ENCODE measurements at regions not wholly inside any gene's neighbourhood (a gene's known extent, or its start where the extent isn't known, plus 50 kb on each side); places are given as distances from the start of the nearest gene placed in this dataset.
"Not testable (repeated sequence)": the region's sequence is repeated elsewhere in the genome, so short reads cannot be mapped to it uniquely, and the experiment has no call there.

GRCh38 chr11:87970762-87971161, 204.5 kb downstream of the RAB38 start:
- DNase-seq (ENCODE audit: low spot score) = no peak

GRCh38 chr11:87967459-87967858, 207.8 kb downstream of the RAB38 start:
- no peak for DNase-seq (ENCODE audit: low spot score)

DNA sequence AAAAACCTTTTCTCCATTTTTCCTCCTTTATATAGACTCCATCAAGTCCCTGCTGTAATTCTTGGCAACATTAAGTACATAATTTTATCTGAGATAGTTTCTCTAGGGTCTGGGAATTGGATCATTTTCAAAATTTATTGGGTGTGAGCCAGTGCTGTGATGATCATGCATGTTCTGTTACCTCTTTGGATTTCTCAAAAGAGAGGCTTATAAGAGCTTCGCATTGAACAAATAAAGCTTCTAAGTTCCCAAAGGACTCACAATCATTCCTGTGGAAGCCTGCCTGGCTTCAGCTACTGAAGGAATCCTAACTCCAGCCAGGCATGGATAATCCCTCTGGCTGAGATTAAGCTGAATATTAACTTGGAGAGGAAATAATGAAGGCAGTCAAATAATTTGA, 208.5 kb downstream of the RAB38 start:
- DNase-seq (ENCODE audit: low spot score) = no peak

GRCh38 chr11:87966216-87966615, 209.0 kb downstream of the RAB38 start:
- DNase-seq (ENCODE audit: low spot score) = no peak

GRCh38 chr11:87961606-87962005, 213.6 kb downstream of the RAB38 start:
- DNase-seq (ENCODE audit: low spot score) = no peak

- DNase-seq (ENCODE audit: low spot score) = no peak
Observed at GRCh38 chr11:87957961-87958360, 217.3 kb downstream of the RAB38 start.

GRCh38 chr11:87954476-87954875, 220.8 kb downstream of the RAB38 start:
- no peak for DNase-seq (ENCODE audit: low spot score)

GRCh38 chr11:87942786-87943185, 232.5 kb downstream of the RAB38 start:
- DNase-seq (ENCODE audit: low spot score) = no peak

- no peak for DNase-seq (ENCODE audit: low spot score)
Observed at GRCh38 chr11:87934182-87934581, 241.1 kb downstream of the RAB38 start.

DNA sequence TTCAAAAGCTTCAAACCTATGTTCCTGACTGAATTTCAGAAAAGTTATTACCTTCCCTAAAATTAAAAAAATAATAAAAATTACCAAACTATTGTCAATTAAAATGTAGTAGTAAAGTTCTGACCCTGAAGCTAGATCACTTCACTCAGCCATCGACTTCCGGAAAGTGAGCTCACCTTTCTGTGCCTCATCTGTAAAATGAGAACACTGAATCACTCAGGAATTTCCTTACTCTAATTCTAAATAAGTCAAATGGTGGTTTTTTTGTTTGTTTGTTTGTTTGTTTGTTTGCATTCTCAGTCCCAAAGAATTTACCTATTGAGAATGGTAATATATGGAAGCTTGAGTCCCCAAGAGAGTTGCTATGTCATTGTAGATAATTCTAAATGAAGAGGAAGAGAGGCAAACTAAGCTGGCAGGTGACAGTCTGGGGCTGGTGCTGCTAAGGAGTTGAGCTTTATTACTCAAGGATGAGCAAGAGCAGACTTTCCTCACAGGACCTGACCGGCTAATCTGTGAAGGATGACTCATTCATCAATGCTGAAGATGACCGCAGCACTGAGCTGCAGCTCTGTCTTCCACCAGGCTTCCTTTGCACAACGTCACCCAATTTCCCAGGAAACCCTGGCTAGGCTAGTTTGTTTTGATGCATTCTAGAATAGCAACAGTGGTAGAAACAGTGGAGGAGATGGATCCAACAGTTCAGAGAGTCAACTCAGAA, 248.8 kb downstream of the RAB38 start:
- DNase-seq (ENCODE audit: low spot score) = no peak

DNA sequence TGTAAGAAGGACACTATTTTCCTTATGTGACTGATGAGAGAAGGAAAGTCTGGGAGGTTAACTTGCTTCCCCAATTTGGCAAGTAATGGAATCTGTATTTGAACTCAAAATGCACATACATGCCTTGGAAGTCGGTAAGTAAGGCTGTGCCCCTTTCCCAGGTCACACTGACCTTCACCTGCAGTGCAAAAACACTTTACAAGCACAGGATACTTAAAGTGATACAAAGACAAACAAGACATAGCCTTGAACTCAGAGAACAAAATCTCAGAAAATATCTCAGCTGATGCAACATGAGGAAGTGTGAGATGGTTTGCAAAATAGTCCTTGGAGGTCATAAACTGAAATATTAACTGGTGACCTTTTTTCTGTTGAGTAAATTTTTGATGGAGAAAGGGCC, 251.1 kb downstream of the RAB38 start:
- no peak for DNase-seq (ENCODE audit: low spot score)

DNA sequence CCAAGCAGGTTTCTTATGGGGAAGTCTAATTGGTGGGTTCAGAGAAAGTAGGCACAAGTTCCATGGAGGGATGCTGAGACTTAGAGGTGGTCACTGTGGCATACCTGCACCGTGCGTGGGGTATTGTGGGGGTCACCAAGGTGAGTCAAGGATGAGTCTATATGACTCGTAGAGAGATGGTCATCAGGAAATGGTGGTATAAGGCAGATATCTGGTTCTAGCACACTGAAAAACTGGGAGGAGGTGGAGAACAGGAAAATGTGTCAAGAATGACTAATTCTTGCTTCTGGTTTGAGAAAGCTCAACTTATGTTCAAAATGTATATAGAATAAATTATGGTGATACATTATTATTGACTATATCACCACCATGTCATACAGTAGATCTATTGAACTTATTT, 258.1 kb downstream of the RAB38 start:
- no peak for DNase-seq (ENCODE audit: low spot score)

- DNase-seq (ENCODE audit: low spot score) = no peak
Observed at GRCh38 chr11:87909178-87909577, 266.1 kb downstream of the RAB38 start.

DNA sequence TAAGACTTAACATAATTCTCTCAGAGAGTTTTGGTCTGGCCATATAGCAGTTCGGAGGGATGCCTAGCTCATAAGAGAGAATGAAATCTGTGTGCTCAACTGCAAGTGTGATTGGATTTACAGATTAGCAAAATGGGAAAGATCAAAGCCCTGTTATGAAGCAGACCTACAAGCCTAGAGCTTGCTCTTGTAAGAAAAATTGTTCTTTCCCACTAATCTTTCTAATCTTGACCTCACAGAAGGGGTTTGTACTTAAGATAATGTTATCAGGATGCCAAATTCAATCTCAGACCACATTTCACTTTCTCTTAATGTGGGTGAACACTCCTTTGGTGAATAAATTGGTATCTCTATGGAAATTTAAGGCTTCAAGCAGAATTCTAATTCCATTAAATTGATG, 267.2 kb downstream of the RAB38 start:
- DNase-seq (ENCODE audit: low spot score) = no peak

DNA sequence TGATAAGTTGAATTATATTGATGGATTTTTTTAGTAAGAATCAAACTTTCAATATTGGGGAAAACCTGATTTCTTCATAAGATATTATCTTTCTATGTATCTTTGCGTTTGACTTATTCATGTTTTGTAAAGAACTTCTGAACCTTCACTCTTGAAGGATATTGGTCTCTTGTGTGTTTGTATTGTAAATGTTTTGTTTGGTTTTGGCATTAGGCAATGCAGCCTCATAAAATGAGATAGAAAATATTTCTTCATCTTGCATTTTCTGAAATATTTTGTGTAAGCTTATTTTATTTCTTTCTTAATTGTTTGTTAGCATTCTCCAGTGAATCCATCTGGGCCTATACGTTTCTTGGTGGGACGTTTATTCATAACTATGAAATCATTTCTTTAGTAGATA, 271.9 kb downstream of the RAB38 start:
- no peak for DNase-seq (ENCODE audit: low spot score)

DNA sequence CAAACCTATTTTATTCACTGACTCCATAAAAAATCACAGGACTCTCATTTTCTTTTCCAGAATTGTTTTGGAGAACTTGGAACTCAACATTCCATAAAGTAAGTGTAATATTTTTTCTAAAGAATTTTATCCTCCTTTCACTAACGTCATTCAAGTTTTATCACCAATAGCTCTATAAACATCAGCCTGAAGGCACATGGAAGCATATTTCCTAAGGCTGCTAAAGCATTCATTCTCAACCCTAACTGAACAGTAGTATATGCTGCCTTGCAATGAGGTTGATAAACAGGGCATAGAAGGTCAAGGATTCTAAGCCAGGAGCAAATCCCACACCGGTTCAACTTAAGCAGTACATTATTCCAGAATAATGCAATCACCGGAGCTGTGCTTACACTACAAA, 273.9 kb downstream of the RAB38 start:
- no peak for DNase-seq (ENCODE audit: low spot score)

GRCh38 chr11:87897921-87898320, 277.3 kb downstream of the RAB38 start:
- DNase-seq (ENCODE audit: low spot score) = no peak

- no peak for DNase-seq (ENCODE audit: low spot score)
Observed at GRCh38 chr11:87897071-87897470, 278.2 kb downstream of the RAB38 start.

- no peak for DNase-seq (ENCODE audit: low spot score)
Observed at GRCh38 chr11:87894961-87895360, 280.3 kb downstream of the RAB38 start.

- no peak for DNase-seq (ENCODE audit: low spot score)
Observed at GRCh38 chr11:87892291-87892690, 283.0 kb downstream of the RAB38 start.

GRCh38 chr11:87889126-87889525, 286.1 kb downstream of the RAB38 start:
- no peak for DNase-seq (ENCODE audit: low spot score)

- not testable (repeated sequence) for DNase-seq (ENCODE audit: low spot score)
Observed at GRCh38 chr11:87885084-87885483, 290.2 kb downstream of the RAB38 start.

DNA sequence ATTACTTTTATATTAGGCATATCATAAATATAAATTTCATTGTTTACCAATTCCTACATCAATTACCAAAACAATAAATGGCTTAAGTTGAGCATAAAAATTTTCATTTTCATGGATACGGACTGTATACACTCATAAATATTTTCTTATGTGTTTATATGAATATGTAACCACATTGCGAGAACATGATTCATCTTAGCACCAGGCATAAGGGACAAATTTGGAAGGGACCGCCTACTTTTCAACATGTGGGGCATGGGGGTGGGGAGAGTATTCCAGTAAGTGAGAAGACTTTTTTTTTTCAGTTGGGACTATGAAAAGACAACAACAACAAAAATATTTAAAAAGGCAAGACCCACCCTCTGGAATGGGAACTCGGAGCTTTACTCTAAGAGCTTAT, 296.1 kb downstream of the RAB38 start:
- DNase-seq (ENCODE audit: low spot score) = no peak

GRCh38 chr11:87878373-87878825, 296.8 kb downstream of the RAB38 start:
- DNase-seq (ENCODE audit: low spot score) = peak; percentile 40
